Colon (tissue), 2 donors: ENCODE measurements at regions not wholly inside any gene's neighbourhood (a gene's known extent, or its start where the extent isn't known, plus 50 kb on each side); places are given as distances from the start of the nearest gene placed in this dataset.
"Not testable (repeated sequence)": the region's sequence is repeated elsewhere in the genome, so short reads cannot be mapped to it uniquely, and the experiment has no call there.

ENCODE experiments used
- FAIRE-seq: peaks from 2 replicates; lab custom pipeline; 2012; peaks lifted over from hg19 to GRCh38; lab: Jason Lieb, UNC
- donor health status: control.
- donor health status: control.

- FAIRE-seq = peak; percentile 14
Observed at GRCh38 chr6:74408844-74409243, 712.8 kb downstream of the CD109 start.

GRCh38 chr6:74404366-74404765 lies 708.4 kb downstream of the CD109 start:
- no peak for FAIRE-seq

GRCh38 chr6:74402781-74403180 lies 706.8 kb downstream of the CD109 start:
- FAIRE-seq = no peak

GRCh38 chr6:74378437-74378836 lies 682.4 kb downstream of the CD109 start:
- not testable (repeated sequence) for FAIRE-seq

GRCh38 chr6:74369556-74369993 lies 673.6 kb downstream of the CD109 start:
- FAIRE-seq = no peak

- no peak for FAIRE-seq
Observed at GRCh38 chr6:74368746-74369145, 672.7 kb downstream of the CD109 start.

- FAIRE-seq = no peak
Observed at GRCh38 chr6:74366634-74367033, 670.6 kb downstream of the CD109 start.

GRCh38 chr6:74362391-74362790 lies 666.4 kb downstream of the CD109 start:
- FAIRE-seq = no peak

GRCh38 chr6:74357321-74357720 lies 661.3 kb downstream of the CD109 start:
- FAIRE-seq = no peak

GRCh38 chr6:74356391-74356790 lies 660.4 kb downstream of the CD109 start:
- FAIRE-seq = no peak

GRCh38 chr6:74346936-74347535 lies 651.0 kb downstream of the CD109 start:
- FAIRE-seq = no peak

GRCh38 chr6:74343804-74344203 lies 647.8 kb downstream of the CD109 start:
- no peak for FAIRE-seq

GRCh38 chr6:74343321-74343720 lies 647.3 kb downstream of the CD109 start:
- not testable (repeated sequence) for FAIRE-seq

- no peak for FAIRE-seq
Observed at GRCh38 chr6:74334722-74335121, 638.7 kb downstream of the CD109 start.

GRCh38 chr6:74333406-74333805 lies 637.4 kb downstream of the CD109 start:
- FAIRE-seq = no peak

GRCh38 chr6:74320715-74321114 lies 624.7 kb downstream of the CD109 start:
- no peak for FAIRE-seq

GRCh38 chr6:74320074-74320473 lies 624.1 kb downstream of the CD109 start:
- no peak for FAIRE-seq

GRCh38 chr6:74319292-74319691 lies 623.3 kb downstream of the CD109 start:
- FAIRE-seq = no peak

GRCh38 chr6:74318738-74319137 lies 622.7 kb downstream of the CD109 start:
- FAIRE-seq = no peak

- no peak for FAIRE-seq
Observed at GRCh38 chr6:74312081-74312480, 616.1 kb downstream of the CD109 start.

GRCh38 chr6:74311431-74311830 lies 615.4 kb downstream of the CD109 start:
- FAIRE-seq = no peak

GRCh38 chr6:74289884-74290283 lies 593.9 kb downstream of the CD109 start:
- no peak for FAIRE-seq

GRCh38 chr6:74287932-74288331 lies 591.9 kb downstream of the CD109 start:
- no peak for FAIRE-seq

GRCh38 chr6:74287441-74287840 lies 591.4 kb downstream of the CD109 start:
- FAIRE-seq = no peak

- FAIRE-seq = no peak
Observed at GRCh38 chr6:74284284-74284683, 588.3 kb downstream of the CD109 start.
